Ovary (tissue), 7 donors: ENCODE measurements at regions not wholly inside any gene's neighbourhood (a gene's known extent, or its start where the extent isn't known, plus 50 kb on each side); places are given as distances from the start of the nearest gene placed in this dataset.

Source experiments
- DNase-seq, 5 donors: peaks; one replicate each; pipeline ENCODE4 v3.0.0-alpha.2; 2019 to 2020
- H3K27ac ChIP-seq, 2 donors: fragments of 200-600 bp; one replicate each; pipeline versions ENCODE4 v1.5.1 to v1.8.0; 2019 to 2022
- H3K27me3 ChIP-seq: fragments of 200-600 bp; one replicate; pipeline ENCODE4 v1.8.0; 2022
- H3K36me3 ChIP-seq: fragments of 200-600 bp; sonication (generic); one replicate; pipeline ENCODE4 v1.5.1; 2019
- H3K4me1 ChIP-seq: one replicate; pipeline ENCODE4 v1.8.1; 2013; ENCODE audit warnings: mild to moderate bottlenecking, moderate library complexity; ENCODE audit not compliant: insufficient read depth
- H3K4me3 ChIP-seq: fragments of 200-600 bp; sonication (generic); one replicate; pipeline ENCODE4 v1.5.1; 2017
- H3K9me3 ChIP-seq, 2 donors: fragments of 200-600 bp in 1 of 2; sonication (generic) in 1 of 2; one replicate each; pipeline versions ENCODE4 v1.5.1 to v1.8.1; 2013 to 2019; ENCODE audit warnings: mild to moderate bottlenecking in 1 of 2, moderate library complexity in 1 of 2
- CTCF ChIP-seq, 3 donors: fragments of 450-650 bp in 2 of 3; fragments of 200-600 bp in 1 of 3; IDR thresholded peaks; one replicate each; pipeline versions ENCODE4 v1.5.1 to v1.8.0; 2016 to 2022; ENCODE audit warnings: antibody characterized with exemption in 3 of 3, mild to moderate bottlenecking in 1 of 3
- EP300 ChIP-seq: sonication (generic); formaldehyde crosslinking; IDR thresholded peaks from one replicate; pipeline ENCODE4 v1.6.1; 2017; ENCODE audit warnings: antibody characterized with exemption
- POLR2A ChIP-seq: fragments of 450-650 bp; IDR thresholded peaks from one replicate; pipeline ENCODE4 v1.6.1; 2017; ENCODE audit warnings: antibody characterized with exemption, mild to moderate bottlenecking, moderate library complexity
- WGBS, 3 donors: extraction: QIAGEN DNeasy Blood & Tissue Kit in 1 of 3; methylation state at CpG; one replicate each; pipeline versions ENCODE4 v1.1.5 to v1.1.7; 2013 to 2017; 5-methylcytosine and 5-hydroxymethylcytosine counted together
- intact Hi-C, 4 donors: fragments of 100-400 bp; cut with DNase I; formaldehyde crosslinking; loops; one replicate each; pipeline versions ENCODE4 v1.11.0 to v1.15.1; 2022 to 2023
- donor health status: DM: no; HTN: no; CAD: no; lungs with moderate emphysema.
- donor health status: DM: no; HTN: no; CAD: no.
- donor health status: Bipolar disorder and iron deficiency.
- donor health status: DM: no; HTN: no; CAD: no.
- donor health status: DM: yes; HTN: yes; CAD: no.

GRCh38 chr2:30323499-30323898 lies 92.2 kb downstream of the LBH start:
- Histone ChIP-seq H3K9me3 (no peaks in the 10 kb centered on the region), H3K4me3 (no peak overlapping the region), H3K36me3 (no peaks in the 10 kb centered on the region), H3K27me3 (no peaks in the 10 kb centered on the region), H3K27ac (no peak overlapping the region), H3K4me1 (no peaks in the 10 kb centered on the region)
- TF ChIP-seq EP300: no peak
- TF ChIP-seq POLR2A: no peak
- no peak for TF ChIP-seq CTCF (IDR thresholded peaks at IDR 0.05)
- DNase-seq: no peak
- intact Hi-C loops: no loop called here
- WGBS, 3 donors: 90 to 91% (median 91%) methylated on average over 6 to 7 of the region's 7 CpGs

- intact Hi-C loops: no loop called here
- DNase-seq: no peak
- Histone ChIP-seq H3K27ac (no peak overlapping the region), H3K27me3 (no peaks in the 10 kb centered on the region), H3K4me1 (peaks cover 2% of the 10 kb centered on the region), H3K9me3 (no peaks in the 10 kb centered on the region), H3K4me3 (no peak overlapping the region), H3K36me3 (no peaks in the 10 kb centered on the region)
- 90 to 95% (median 91%) methylated on average over 4 of the region's 4 CpGs for WGBS, 3 donors
- no peak for TF ChIP-seq CTCF (IDR thresholded peaks at IDR 0.05)
- TF ChIP-seq POLR2A: no peak
- no peak for TF ChIP-seq EP300
These were observed 93.0 kb downstream of the LBH start for GRCh38 chr2:30324245-30324908.

GRCh38 chr2:30325600-30326328 lies 94.4 kb downstream of the LBH start:
- peaks cover 2% of the 10 kb centered on the region for H3K4me1 ChIP-seq
- WGBS, 3 donors: 94 to 98% (median 94%) methylated on average over 4 of the region's 4 CpGs
- H3K27me3 ChIP-seq: no peaks in the 10 kb centered on the region
- H3K4me3 ChIP-seq: no peak overlapping the region
- no peaks in the 10 kb centered on the region for H3K9me3 ChIP-seq
- no peaks in the 10 kb centered on the region for H3K36me3 ChIP-seq
- TF ChIP-seq POLR2A (no peak), EP300 (no peak), CTCF (IDR thresholded peaks at IDR 0.05) (no peak)
- intact Hi-C loops: no loop called here
- no peak for DNase-seq
- no peak overlapping the region for H3K27ac ChIP-seq

GRCh38 chr2:30326497-30326896 lies 95.2 kb downstream of the LBH start:
- Histone ChIP-seq H3K9me3 (no peaks in the 10 kb centered on the region), H3K4me3 (no peak overlapping the region), H3K4me1 (peaks cover 2% of the 10 kb centered on the region), H3K27me3 (no peaks in the 10 kb centered on the region), H3K27ac (no peak overlapping the region), H3K36me3 (no peaks in the 10 kb centered on the region)
- 86 to 91% (median 87%) methylated on average over 6 of the region's 6 CpGs for WGBS, 3 donors
- TF ChIP-seq CTCF (IDR thresholded peaks at IDR 0.05): no peak
- TF ChIP-seq EP300: no peak
- no peak for TF ChIP-seq POLR2A
- DNase-seq: no peak
- intact Hi-C loops: no loop called here
